Parathyroid adenoma (tissue), 2 donors: ENCODE measurements at regions not wholly inside any gene's neighbourhood (a gene's known extent, or its start where the extent isn't known, plus 50 kb on each side); places are given as distances from the start of the nearest gene placed in this dataset.

Source experiments
- H2AFZ ChIP-seq: fragments of 300-600 bp; sonication (generic); one replicate; pipeline ENCODE4 v1.7.0; 2017; ENCODE audit warnings: antibody characterized with exemption, mild to moderate bottlenecking
- H3K27ac ChIP-seq: fragments of 300-600 bp; sonication (generic); one replicate; pipeline ENCODE4 v1.7.0; 2017
- H3K27me3 ChIP-seq: fragments of 300-600 bp; sonication (generic); one replicate; pipeline ENCODE4 v1.7.0; 2017; ENCODE audit warnings: low read length; ENCODE audit not compliant: control insufficient read depth, insufficient read depth
- H3K36me3 ChIP-seq: fragments of 300-600 bp; sonication (generic); one replicate; pipeline ENCODE4 v1.7.0; 2017; ENCODE audit warnings: low read length; ENCODE audit not compliant: control insufficient read depth, insufficient read depth
- H3K4me1 ChIP-seq: fragments of 300-600 bp; sonication (generic); one replicate; pipeline ENCODE4 v1.7.0; 2017; ENCODE audit warnings: control low read depth
- H3K4me2 ChIP-seq: fragments of 300-600 bp; sonication (generic); one replicate; pipeline ENCODE4 v1.7.0; 2017; ENCODE audit warnings: low read length
- H3K4me3 ChIP-seq: fragments of 300-600 bp; sonication (generic); one replicate; pipeline ENCODE4 v1.7.0; 2017; ENCODE audit warnings: low read depth, low read length
- H3K79me2 ChIP-seq: fragments of 300-600 bp; sonication (generic); one replicate; pipeline ENCODE4 v1.7.0; 2017; ENCODE audit warnings: control low read depth
- H3K9ac ChIP-seq: fragments of 300-600 bp; sonication (generic); one replicate; pipeline ENCODE4 v1.7.0; 2017; ENCODE audit warnings: mild to moderate bottlenecking
- H3K9me3 ChIP-seq: fragments of 300-600 bp; sonication (generic); one replicate; pipeline ENCODE4 v1.7.0; 2017; ENCODE audit warnings: low read length; ENCODE audit not compliant: control insufficient read depth
- CTCF ChIP-seq: fragments of 300-600 bp; sonication (generic); IDR thresholded peaks from one replicate; pipeline ENCODE4 v1.7.0; 2017; ENCODE audit warnings: antibody characterized with exemption, mild to moderate bottlenecking
- donor health status: primary hyperparathyroidism.

GRCh38 chr1:217011097-217011496, 287.9 kb upstream of the ESRRG start:
- no peak overlapping the region for H3K9ac ChIP-seq
- no peak for TF ChIP-seq CTCF
- H3K4me3 ChIP-seq = no peak overlapping the region
- no peaks in the 10 kb centered on the region for H3K27me3 ChIP-seq
- no peaks in the 10 kb centered on the region for H3K36me3 ChIP-seq
- no peak overlapping the region for H3K4me2 ChIP-seq
- H3K4me1 ChIP-seq = no peaks in the 10 kb centered on the region
- H3K79me2 ChIP-seq = no peaks in the 10 kb centered on the region
- no peaks in the 10 kb centered on the region for H3K9me3 ChIP-seq
- no peak overlapping the region for H3K27ac ChIP-seq
- H2AFZ ChIP-seq = no peak overlapping the region

GRCh38 chr1:217010253-217010652, 287.0 kb upstream of the ESRRG start:
- Histone ChIP-seq H3K4me1 (no peaks in the 10 kb centered on the region), H3K27ac (no peak overlapping the region), H3K79me2 (peaks cover 2% of the 10 kb centered on the region), H3K27me3 (no peaks in the 10 kb centered on the region), H3K4me3 (no peak overlapping the region), H3K4me2 (no peak overlapping the region), H2AFZ (no peak overlapping the region), H3K9me3 (no peaks in the 10 kb centered on the region), H3K36me3 (no peaks in the 10 kb centered on the region), H3K9ac (no peak overlapping the region)
- TF ChIP-seq CTCF = no peak

- no peak overlapping the region for H2AFZ ChIP-seq
- H3K79me2 ChIP-seq = peaks cover 2% of the 10 kb centered on the region
- no peak overlapping the region for H3K9ac ChIP-seq
- no peaks in the 10 kb centered on the region for H3K9me3 ChIP-seq
- H3K4me2 ChIP-seq = no peak overlapping the region
- TF ChIP-seq CTCF = no peak
- no peaks in the 10 kb centered on the region for H3K4me1 ChIP-seq
- H3K27me3 ChIP-seq = no peaks in the 10 kb centered on the region
- no peak overlapping the region for H3K27ac ChIP-seq
- no peaks in the 10 kb centered on the region for H3K36me3 ChIP-seq
- H3K4me3 ChIP-seq = no peak overlapping the region
Measured at GRCh38 chr1:217009376-217009775, 286.1 kb upstream of the ESRRG start.

- TF ChIP-seq CTCF = no peak
- no peak overlapping the region for H3K27ac ChIP-seq
- no peak overlapping the region for H3K4me3 ChIP-seq
- no peak overlapping the region for H3K4me2 ChIP-seq
- H3K79me2 ChIP-seq = peaks cover 2% of the 10 kb centered on the region
- H2AFZ ChIP-seq = no peak overlapping the region
- H3K36me3 ChIP-seq = no peaks in the 10 kb centered on the region
- H3K9ac ChIP-seq = no peak overlapping the region
- H3K9me3 ChIP-seq = no peaks in the 10 kb centered on the region
- peaks cover 2% of the 10 kb centered on the region for H3K4me1 ChIP-seq
- H3K27me3 ChIP-seq = no peaks in the 10 kb centered on the region
Measured at GRCh38 chr1:217004776-217005436, 281.7 kb upstream of the ESRRG start.

- no peak overlapping the region for H3K27ac ChIP-seq
- H3K4me2 ChIP-seq = no peak overlapping the region
- TF ChIP-seq CTCF = no peak
- no peaks in the 10 kb centered on the region for H3K36me3 ChIP-seq
- H2AFZ ChIP-seq = no peak overlapping the region
- H3K9me3 ChIP-seq = no peaks in the 10 kb centered on the region
- no peaks in the 10 kb centered on the region for H3K27me3 ChIP-seq
- peaks cover 2% of the 10 kb centered on the region for H3K4me1 ChIP-seq
- peaks cover 2% of the 10 kb centered on the region for H3K79me2 ChIP-seq
- no peak overlapping the region for H3K9ac ChIP-seq
- no peak overlapping the region for H3K4me3 ChIP-seq
Measured at GRCh38 chr1:217003355-217003754, 280.1 kb upstream of the ESRRG start.
